DOHH2 (cell line): ENCODE measurements at regions not wholly inside any gene's neighbourhood (a gene's known extent, or its start where the extent isn't known, plus 50 kb on each side); places are given as distances from the start of the nearest gene placed in this dataset.

ENCODE experiments used
- H3F3A ChIP-seq: fragments of 200-600 bp; sonication (generic), shearing (Covaris generic); 2 replicates; pipeline ENCODE4 v1.6.0; 2016; ENCODE audit warnings: antibody characterized with exemption, mild to moderate bottlenecking; ENCODE audit not compliant: control insufficient read depth, insufficient read depth
- H3K27ac ChIP-seq: fragments of 200-600 bp; sonication (generic); 2 replicates; pipeline ENCODE4 v1.5.1; 2014; ENCODE audit warnings: low read depth, mild to moderate bottlenecking, low read length, moderate library complexity
- H3K27me3 ChIP-seq: fragments of 200-600 bp; sonication (generic); 2 replicates; pipeline ENCODE4 v1.6.1; 2014; ENCODE audit warnings: mild to moderate bottlenecking, low read length, mixed read lengths; ENCODE audit not compliant: control insufficient read depth
- H3K36me3 ChIP-seq: fragments of 200-600 bp; sonication (generic); 2 replicates; pipeline ENCODE4 v1.6.1; 2014; ENCODE audit warnings: mild to moderate bottlenecking, low read length, moderate library complexity, mixed read lengths; ENCODE audit not compliant: control insufficient read depth
- H3K4me1 ChIP-seq: fragments of 200-600 bp; sonication (generic); 2 replicates; pipeline ENCODE4 v1.6.1; 2014; ENCODE audit warnings: mild to moderate bottlenecking, low read length, mixed read lengths; ENCODE audit not compliant: control insufficient read depth
- H3K4me2 ChIP-seq: fragments of 200-600 bp; sonication (generic); 2 replicates; pipeline ENCODE4 v1.6.0; 2014; ENCODE audit warnings: mild to moderate bottlenecking, low read length, moderate library complexity
- H3K4me3 ChIP-seq: fragments of 200-600 bp; sonication (generic); 2 replicates; pipeline ENCODE4 v1.5.1; 2014; ENCODE audit warnings: mild to moderate bottlenecking, low read length, mixed read lengths
- H3K79me2 ChIP-seq: fragments of 200-600 bp; sonication (generic); 2 replicates; pipeline ENCODE4 v1.6.1; 2014; ENCODE audit warnings: mild to moderate bottlenecking, low read length, mixed read lengths; ENCODE audit not compliant: control insufficient read depth
- H3K9me2 ChIP-seq: fragments of 200-600 bp; sonication (generic); replicated peaks from 2 replicates; pipeline ENCODE4 v1.6.1; 2014; ENCODE audit warnings: mild to moderate bottlenecking, low read length, mixed read lengths; ENCODE audit not compliant: control insufficient read depth
- H3K9me3 ChIP-seq: fragments of 200-600 bp; sonication (generic); 2 replicates; pipeline ENCODE4 v1.6.1; 2014; ENCODE audit warnings: antibody characterized with exemption, low read length, mixed read lengths; ENCODE audit not compliant: control insufficient read depth, insufficient read depth
- H4K20me1 ChIP-seq: fragments of 200-600 bp; sonication (generic); 2 replicates; pipeline ENCODE4 v1.6.0; 2014; ENCODE audit warnings: low read depth, mild to moderate bottlenecking, antibody characterized with exemption, low read length, moderate library complexity; ENCODE audit not compliant: control insufficient read depth, insufficient read depth
- EZH2phosphoT487 ChIP-seq: fragments of 200-600 bp; sonication (generic); IDR thresholded peaks from 2 replicates; pipeline ENCODE4 v1.6.1; 2017; ENCODE audit warnings: borderline replicate concordance, mild to moderate bottlenecking, antibody characterized with exemption, low read length, moderate library complexity, mixed read lengths
- TF ChIP-seq, protein P1 (sequence below): fragments of 200-600 bp; sonication (generic); IDR thresholded peaks from one replicate; pipeline ENCODE4 v1.5.1; 2014; ENCODE audit warnings: antibody characterized with exemption, mild to moderate bottlenecking, low read depth, low read length; ENCODE audit not compliant: poor library complexity, severe bottlenecking

DNA sequence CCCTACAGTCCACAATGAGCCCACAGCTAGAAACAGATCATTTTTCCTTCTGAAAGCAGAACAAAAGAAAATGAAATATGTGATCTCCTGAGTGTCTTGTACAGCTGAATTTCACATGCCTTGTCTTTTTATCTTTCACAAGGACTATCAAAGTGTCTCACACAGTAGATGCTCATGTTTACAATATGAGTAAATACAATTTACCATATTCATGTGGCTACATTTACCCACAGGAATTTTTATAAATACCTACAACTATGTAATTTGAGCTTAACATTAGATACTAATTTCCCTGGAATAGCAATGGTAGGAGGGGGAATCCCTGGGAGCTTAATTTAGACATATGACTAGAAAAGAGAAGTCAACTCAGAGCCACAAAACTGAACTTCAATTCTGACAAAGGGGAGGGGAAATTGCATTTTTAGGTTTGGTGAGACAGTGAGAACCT, 186.2 kb downstream of the MACC1 start:
- no peak overlapping the region for H3K4me3 ChIP-seq
- no peaks in the 10 kb centered on the region for H3K27me3 ChIP-seq
- no peaks in the 10 kb centered on the region for H3K79me2 ChIP-seq
- H3K4me1 ChIP-seq = peaks cover 13% of the 10 kb centered on the region
- TF ChIP-seq EZH2phosphoT487 = no peak
- TF ChIP-seq, protein P1, sequence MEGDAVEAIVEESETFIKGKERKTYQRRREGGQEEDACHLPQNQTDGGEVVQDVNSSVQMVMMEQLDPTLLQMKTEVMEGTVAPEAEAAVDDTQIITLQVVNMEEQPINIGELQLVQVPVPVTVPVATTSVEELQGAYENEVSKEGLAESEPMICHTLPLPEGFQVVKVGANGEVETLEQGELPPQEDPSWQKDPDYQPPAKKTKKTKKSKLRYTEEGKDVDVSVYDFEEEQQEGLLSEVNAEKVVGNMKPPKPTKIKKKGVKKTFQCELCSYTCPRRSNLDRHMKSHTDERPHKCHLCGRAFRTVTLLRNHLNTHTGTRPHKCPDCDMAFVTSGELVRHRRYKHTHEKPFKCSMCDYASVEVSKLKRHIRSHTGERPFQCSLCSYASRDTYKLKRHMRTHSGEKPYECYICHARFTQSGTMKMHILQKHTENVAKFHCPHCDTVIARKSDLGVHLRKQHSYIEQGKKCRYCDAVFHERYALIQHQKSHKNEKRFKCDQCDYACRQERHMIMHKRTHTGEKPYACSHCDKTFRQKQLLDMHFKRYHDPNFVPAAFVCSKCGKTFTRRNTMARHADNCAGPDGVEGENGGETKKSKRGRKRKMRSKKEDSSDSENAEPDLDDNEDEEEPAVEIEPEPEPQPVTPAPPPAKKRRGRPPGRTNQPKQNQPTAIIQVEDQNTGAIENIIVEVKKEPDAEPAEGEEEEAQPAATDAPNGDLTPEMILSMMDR = no peak
- H3F3A ChIP-seq = no peaks in the 10 kb centered on the region
- no peaks in the 10 kb centered on the region for H4K20me1 ChIP-seq
- H3K9me2 ChIP-seq = no peaks in the 10 kb centered on the region
- no peaks in the 10 kb centered on the region for H3K36me3 ChIP-seq
- H3K27ac ChIP-seq = no peak overlapping the region
- peak overlapping the region; percentile 25 for H3K4me2 ChIP-seq
- H3K9me3 ChIP-seq = no peaks in the 10 kb centered on the region

DNA sequence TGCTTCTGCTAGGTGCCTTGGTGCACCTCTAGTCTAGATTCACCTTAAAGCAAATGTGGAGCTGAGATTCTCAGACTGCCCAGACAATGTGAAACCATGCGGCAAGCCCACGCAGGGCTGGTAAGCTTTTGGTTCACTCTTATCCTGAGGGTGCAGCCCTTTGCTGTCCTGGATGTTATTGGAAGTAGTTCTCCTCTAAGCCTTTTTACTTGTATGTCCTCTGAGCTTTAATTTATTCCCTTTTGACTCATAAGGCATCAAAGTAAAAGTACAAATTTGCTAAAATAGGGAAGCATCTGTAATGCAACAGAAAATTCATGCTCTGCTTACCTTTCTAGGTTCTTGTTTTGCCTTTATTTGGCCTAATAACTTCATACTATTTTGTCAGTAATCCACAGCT, 186.8 kb downstream of the MACC1 start:
- Histone ChIP-seq H3K27ac (no peak overlapping the region), H3K79me2 (no peaks in the 10 kb centered on the region), H3K27me3 (no peaks in the 10 kb centered on the region), H3K4me3 (no peak overlapping the region), H3K9me3 (no peaks in the 10 kb centered on the region), H3K4me2 (peak overlapping the region; percentile 25), H3K9me2 (no peaks in the 10 kb centered on the region), H4K20me1 (no peaks in the 10 kb centered on the region), H3K4me1 (peaks cover 13% of the 10 kb centered on the region), H3F3A (no peaks in the 10 kb centered on the region), H3K36me3 (no peaks in the 10 kb centered on the region)
- TF ChIP-seq, protein P1 = no peak
- no peak for TF ChIP-seq EZH2phosphoT487

DNA sequence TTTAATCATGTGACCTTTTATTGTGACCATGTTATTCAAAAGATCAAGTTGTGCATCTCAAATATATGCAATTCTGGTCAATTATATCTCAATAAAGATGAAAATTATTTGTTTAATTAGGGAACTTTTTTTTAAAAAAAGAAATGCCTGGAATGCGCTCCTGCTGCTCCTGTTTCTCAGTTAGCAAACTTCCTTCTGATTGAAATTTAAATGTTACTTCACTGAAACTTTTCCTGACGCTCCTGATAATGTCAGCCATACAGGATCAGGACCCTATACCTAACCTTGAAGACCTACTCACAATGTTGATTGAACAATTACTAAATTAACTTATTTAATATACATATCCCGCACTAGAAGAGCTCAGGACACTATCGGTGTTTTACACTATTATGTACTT, 190.4 kb downstream of the MACC1 start:
- TF ChIP-seq, protein P1 = no peak
- TF ChIP-seq EZH2phosphoT487 = no peak
- Histone ChIP-seq H3K4me2 (no peak overlapping the region), H4K20me1 (no peaks in the 10 kb centered on the region), H3K9me3 (no peaks in the 10 kb centered on the region), H3K4me3 (no peak overlapping the region), H3K9me2 (no peaks in the 10 kb centered on the region), H3K4me1 (peaks cover 24% of the 10 kb centered on the region), H3K27ac (no peak overlapping the region), H3F3A (no peaks in the 10 kb centered on the region), H3K27me3 (no peaks in the 10 kb centered on the region), H3K79me2 (no peaks in the 10 kb centered on the region), H3K36me3 (no peaks in the 10 kb centered on the region)

DNA sequence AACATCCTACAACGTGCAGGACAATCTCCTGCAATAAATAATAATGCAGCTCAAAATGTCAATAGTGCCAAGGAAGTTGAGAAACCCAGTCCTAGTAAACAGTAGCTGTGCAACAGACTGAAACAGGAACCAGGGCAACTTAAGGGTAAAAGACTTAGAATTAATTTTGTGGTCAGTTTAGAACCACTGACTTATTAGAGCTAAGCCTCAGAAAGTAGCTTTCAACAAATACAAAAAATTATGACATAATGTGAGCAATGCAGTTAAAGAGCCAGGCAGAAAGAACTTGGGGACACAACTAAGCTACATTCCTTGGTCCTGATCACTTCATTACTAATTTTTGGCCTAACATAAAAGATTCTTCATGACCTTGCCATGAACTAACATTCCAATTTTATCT, 195.4 kb downstream of the MACC1 start:
- Histone ChIP-seq H3K4me2 (peak overlapping the region; percentile 19), H3K79me2 (no peaks in the 10 kb centered on the region), H3K4me3 (0 out of 2 replicates have a peak overlapping the region, but pooled peaks have one; percentile 4), H3K27me3 (no peaks in the 10 kb centered on the region), H3K27ac (no peak overlapping the region), H3K4me1 (peaks cover 42% of the 10 kb centered on the region), H3K36me3 (no peaks in the 10 kb centered on the region; the same call in 1 of the 2 replicates), H3K9me3 (peaks cover 14% of the 10 kb centered on the region; the same call in 1 of the 2 replicates), H3K9me2 (no peaks in the 10 kb centered on the region), H3F3A (no peaks in the 10 kb centered on the region), H4K20me1 (no peaks in the 10 kb centered on the region)
- TF ChIP-seq, protein P1 = no peak
- TF ChIP-seq EZH2phosphoT487 = no peak
